Fibroblast of the conjunctiva (primary cell): ENCODE measurements at regions not wholly inside any gene's neighbourhood (a gene's known extent, or its start where the extent isn't known, plus 50 kb on each side); places are given as distances from the start of the nearest gene placed in this dataset.
"Not testable (repeated sequence)": the region's sequence is repeated elsewhere in the genome, so short reads cannot be mapped to it uniquely, and the experiment has no call there.

Experiments
- DNase-seq: peaks from one replicate; pipeline ENCODE4 v3.0.0-alpha.2; 2010; ENCODE audit warnings: low read depth

- no peak for DNase-seq
These were observed 76.6 kb upstream of the PTPRK start for GRCh38 chr6:128597004-128597403.

GRCh38 chr6:128595544-128595943 is 75.1 kb upstream of the PTPRK start:
- no peak for DNase-seq

GRCh38 chr6:128586095-128586494 is 65.7 kb upstream of the PTPRK start:
- no peak for DNase-seq

- no peak for DNase-seq
These were observed 60.1 kb upstream of the PTPRK start for GRCh38 chr6:128580224-128581110.

GRCh38 chr6:128575254-128575653 is 54.9 kb upstream of the PTPRK start:
- not testable (repeated sequence) for DNase-seq

GRCh38 chr6:128574402-128574801 is 54.0 kb upstream of the PTPRK start:
- no peak for DNase-seq

- no peak for DNase-seq
These were observed 52.6 kb upstream of the PTPRK start for GRCh38 chr6:128573036-128573435.

GRCh38 chr6:128572294-128572693 is 51.9 kb upstream of the PTPRK start:
- DNase-seq: no peak

GRCh38 chr6:128570680-128571063 is 50.3 kb upstream of the PTPRK start:
- DNase-seq: no peak

- DNase-seq: peak; percentile 76
These were observed 49.6 kb upstream of the PTPRK start for GRCh38 chr6:128569732-128570679.
